HL-60 (cell line): ENCODE measurements at regions not wholly inside any gene's neighbourhood (a gene's known extent, or its start where the extent isn't known, plus 50 kb on each side); places are given as distances from the start of the nearest gene placed in this dataset.

Source experiments
- DNase-seq, 2 experiments: peaks; one replicate each; pipeline ENCODE4 v3.0.0-alpha.2; 2010 to 2020; ENCODE audit warnings: low read depth in 1 of 2, low spot score in 1 of 2
- H3K27ac ChIP-seq: fragments of 250-450 bp; sonication (Bioruptor Pico); replicated peaks from 2 replicates; pipeline ENCODE4 v1.5.1; 2020; ENCODE audit warnings: mild to moderate bottlenecking, moderate library complexity
- H3K27me3 ChIP-seq: fragments of 250-450 bp; sonication (Bioruptor Pico); 2 replicates; pipeline ENCODE4 v1.5.1; 2021; ENCODE audit warnings: mild to moderate bottlenecking, moderate library complexity; ENCODE audit not compliant: insufficient read depth, poor library complexity, severe bottlenecking
- H3K4me3 ChIP-seq: replicated peaks from 2 replicates; pipeline ENCODE4 v1.5.1; 2011; ENCODE audit warnings: mild to moderate bottlenecking, control low read depth, low read length; ENCODE audit not compliant: insufficient read depth
- GABPA ChIP-seq: IDR thresholded peaks from 2 replicates; pipeline ENCODE4 v1.6.1; 2012; ENCODE audit warnings: low read depth
- POLR2AphosphoS5 ChIP-seq: IDR thresholded peaks from 2 replicates; pipeline ENCODE4 v1.6.1; 2012; ENCODE audit warnings: low read depth
- SPI1 ChIP-seq: IDR thresholded peaks from 2 replicates; pipeline ENCODE4 v1.6.1; 2012; ENCODE audit warnings: low read depth, mild to moderate bottlenecking, borderline replicate concordance
- TF ChIP-seq, protein P1 (sequence below): IDR thresholded peaks from 2 replicates; pipeline ENCODE4 v1.6.1; 2012; ENCODE audit warnings: low read depth; ENCODE audit not compliant: insufficient replicate concordance
- TF ChIP-seq, protein P2 (sequence below): IDR thresholded peaks from one replicate; pipeline ENCODE4 v1.5.1; 2011; ENCODE audit warnings: low read length, control low read depth, inconsistent platforms; ENCODE audit not compliant: insufficient read depth

DNA sequence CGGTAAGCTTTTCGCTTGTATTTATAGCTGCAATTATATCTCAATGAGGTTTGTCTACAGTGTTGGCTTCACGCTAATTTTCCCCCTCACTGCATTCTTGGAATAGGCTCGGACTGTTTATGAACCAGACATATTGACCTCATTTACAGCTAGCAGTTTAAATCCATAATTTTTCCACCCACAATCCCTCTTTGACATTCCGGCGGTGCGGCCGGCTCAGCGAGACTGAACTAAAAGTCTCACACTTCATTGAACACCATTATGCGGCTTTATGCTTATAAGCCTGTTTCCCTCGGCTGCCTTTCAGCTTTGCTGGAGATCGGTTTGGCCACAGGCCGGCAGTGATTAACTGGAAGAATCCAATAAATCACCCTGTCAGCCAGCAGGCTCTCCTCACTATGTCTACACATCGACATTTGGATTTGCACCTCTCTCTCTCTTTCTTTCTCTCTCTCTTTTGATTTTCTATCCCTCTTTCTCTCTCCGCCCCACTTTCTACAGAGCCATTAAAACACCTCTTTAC is 315.0 kb upstream of the TLE4 start:
- Histone ChIP-seq H3K27me3 (no peaks in the 10 kb centered on the region), H3K4me3 (no peak overlapping the region), H3K27ac (no peak overlapping the region)
- TF ChIP-seq, protein P1, sequence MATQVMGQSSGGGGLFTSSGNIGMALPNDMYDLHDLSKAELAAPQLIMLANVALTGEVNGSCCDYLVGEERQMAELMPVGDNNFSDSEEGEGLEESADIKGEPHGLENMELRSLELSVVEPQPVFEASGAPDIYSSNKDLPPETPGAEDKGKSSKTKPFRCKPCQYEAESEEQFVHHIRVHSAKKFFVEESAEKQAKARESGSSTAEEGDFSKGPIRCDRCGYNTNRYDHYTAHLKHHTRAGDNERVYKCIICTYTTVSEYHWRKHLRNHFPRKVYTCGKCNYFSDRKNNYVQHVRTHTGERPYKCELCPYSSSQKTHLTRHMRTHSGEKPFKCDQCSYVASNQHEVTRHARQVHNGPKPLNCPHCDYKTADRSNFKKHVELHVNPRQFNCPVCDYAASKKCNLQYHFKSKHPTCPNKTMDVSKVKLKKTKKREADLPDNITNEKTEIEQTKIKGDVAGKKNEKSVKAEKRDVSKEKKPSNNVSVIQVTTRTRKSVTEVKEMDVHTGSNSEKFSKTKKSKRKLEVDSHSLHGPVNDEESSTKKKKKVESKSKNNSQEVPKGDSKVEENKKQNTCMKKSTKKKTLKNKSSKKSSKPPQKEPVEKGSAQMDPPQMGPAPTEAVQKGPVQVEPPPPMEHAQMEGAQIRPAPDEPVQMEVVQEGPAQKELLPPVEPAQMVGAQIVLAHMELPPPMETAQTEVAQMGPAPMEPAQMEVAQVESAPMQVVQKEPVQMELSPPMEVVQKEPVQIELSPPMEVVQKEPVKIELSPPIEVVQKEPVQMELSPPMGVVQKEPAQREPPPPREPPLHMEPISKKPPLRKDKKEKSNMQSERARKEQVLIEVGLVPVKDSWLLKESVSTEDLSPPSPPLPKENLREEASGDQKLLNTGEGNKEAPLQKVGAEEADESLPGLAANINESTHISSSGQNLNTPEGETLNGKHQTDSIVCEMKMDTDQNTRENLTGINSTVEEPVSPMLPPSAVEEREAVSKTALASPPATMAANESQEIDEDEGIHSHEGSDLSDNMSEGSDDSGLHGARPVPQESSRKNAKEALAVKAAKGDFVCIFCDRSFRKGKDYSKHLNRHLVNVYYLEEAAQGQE = no peak
- TF ChIP-seq, protein P2, sequence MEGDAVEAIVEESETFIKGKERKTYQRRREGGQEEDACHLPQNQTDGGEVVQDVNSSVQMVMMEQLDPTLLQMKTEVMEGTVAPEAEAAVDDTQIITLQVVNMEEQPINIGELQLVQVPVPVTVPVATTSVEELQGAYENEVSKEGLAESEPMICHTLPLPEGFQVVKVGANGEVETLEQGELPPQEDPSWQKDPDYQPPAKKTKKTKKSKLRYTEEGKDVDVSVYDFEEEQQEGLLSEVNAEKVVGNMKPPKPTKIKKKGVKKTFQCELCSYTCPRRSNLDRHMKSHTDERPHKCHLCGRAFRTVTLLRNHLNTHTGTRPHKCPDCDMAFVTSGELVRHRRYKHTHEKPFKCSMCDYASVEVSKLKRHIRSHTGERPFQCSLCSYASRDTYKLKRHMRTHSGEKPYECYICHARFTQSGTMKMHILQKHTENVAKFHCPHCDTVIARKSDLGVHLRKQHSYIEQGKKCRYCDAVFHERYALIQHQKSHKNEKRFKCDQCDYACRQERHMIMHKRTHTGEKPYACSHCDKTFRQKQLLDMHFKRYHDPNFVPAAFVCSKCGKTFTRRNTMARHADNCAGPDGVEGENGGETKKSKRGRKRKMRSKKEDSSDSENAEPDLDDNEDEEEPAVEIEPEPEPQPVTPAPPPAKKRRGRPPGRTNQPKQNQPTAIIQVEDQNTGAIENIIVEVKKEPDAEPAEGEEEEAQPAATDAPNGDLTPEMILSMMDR = no peak
- no peak for DNase-seq

DNA sequence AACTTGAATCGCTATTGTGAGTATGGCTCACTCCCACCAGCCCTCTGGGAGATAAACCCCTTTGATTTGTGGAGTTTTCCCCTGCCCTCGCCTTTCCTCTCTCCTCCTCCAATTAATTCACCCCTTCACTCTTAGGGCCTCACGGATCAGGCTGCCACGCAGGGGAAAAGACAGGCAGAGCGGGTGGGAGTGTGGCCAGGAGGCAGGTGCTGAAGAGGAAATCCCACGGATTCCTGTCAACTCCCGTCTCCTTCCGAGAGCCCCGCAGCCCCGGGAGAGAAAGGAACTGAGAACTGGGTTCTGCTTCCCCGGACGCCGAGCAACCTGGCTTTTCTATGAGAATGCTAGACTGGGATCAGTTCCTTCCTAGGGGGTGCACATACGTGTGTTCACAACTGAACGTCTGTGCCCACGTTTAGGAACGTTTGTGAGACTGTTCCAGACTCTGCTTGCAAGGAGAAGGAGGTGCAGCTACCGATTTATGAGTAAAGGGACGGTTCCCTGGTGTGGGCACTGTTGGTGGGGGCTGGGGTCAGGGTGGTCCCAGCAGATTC is 314.5 kb upstream of the TLE4 start:
- no peak for TF ChIP-seq SPI1
- TF ChIP-seq, protein P2 = no peak
- TF ChIP-seq, protein P1 = no peak
- no peak for TF ChIP-seq GABPA
- TF ChIP-seq POLR2AphosphoS5 = no peak
- no peaks in the 10 kb centered on the region for H3K27me3 ChIP-seq
- no peak overlapping the region for H3K27ac ChIP-seq
- no peak overlapping the region for H3K4me3 ChIP-seq
- DNase-seq = no peak

DNA sequence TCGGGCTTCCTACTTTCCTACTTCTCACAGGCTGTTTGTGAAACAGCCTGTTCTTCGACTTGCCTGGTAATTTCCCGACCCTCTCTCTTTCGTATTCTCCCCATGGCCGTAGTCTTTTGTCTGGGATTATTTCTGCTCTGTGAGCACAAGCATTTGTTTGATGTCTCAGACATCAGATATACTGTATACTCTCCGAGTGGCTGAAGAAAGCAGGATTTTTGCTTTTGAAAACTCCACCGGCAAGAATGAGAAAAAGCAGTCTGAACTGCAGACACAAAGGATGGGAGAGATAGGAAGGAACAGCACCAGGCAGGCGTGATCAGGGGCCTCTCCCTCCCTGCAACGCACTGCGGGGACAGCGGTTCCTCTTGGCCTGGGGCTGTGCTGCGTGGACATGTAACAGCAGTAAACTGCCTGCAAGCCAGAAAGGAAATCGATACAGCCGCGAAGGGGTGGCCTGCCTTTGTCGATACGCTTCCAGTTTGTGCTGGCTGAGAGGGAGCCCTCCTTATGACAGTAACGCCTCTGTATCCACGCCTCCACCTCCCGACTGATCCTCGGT is 313.9 kb upstream of the TLE4 start:
- TF ChIP-seq, protein P2 = no peak
- TF ChIP-seq GABPA (no peak), SPI1 (no peak), POLR2AphosphoS5 (no peak)
- TF ChIP-seq, protein P1 = no peak
- H3K27me3 ChIP-seq = no peaks in the 10 kb centered on the region

More for the DNA sequence above, 313.9 kb upstream of the TLE4 start:
- H3K4me3 ChIP-seq = no peak overlapping the region
- DNase-seq = no peak
- no peak overlapping the region for H3K27ac ChIP-seq
